Sigmoid colon (tissue), 6 donors: ENCODE measurements at regions not wholly inside any gene's neighbourhood (a gene's known extent, or its start where the extent isn't known, plus 50 kb on each side); places are given as distances from the start of the nearest gene placed in this dataset.

Experiments used
- DNase-seq: peaks from one replicate; pipeline ENCODE4 v3.0.0-alpha.2; 2019
- H3K27ac ChIP-seq, 4 donors: fragments of 200-600 bp; sonication (generic); one replicate each; pipeline ENCODE4 v1.5.1; 2016 to 2019; ENCODE audit warnings: mild to moderate bottlenecking in 1 of 4
- H3K27me3 ChIP-seq, 3 donors: fragments of 200-600 bp; sonication (generic); one replicate each; pipeline ENCODE4 v1.5.1; 2019; ENCODE audit warnings: mild to moderate bottlenecking in 1 of 3
- H3K36me3 ChIP-seq, 4 donors: fragments of 200-600 bp; sonication (generic); one replicate each; pipeline ENCODE4 v1.5.1; 2016 to 2019
- H3K4me1 ChIP-seq, 4 donors: fragments of 200-600 bp; sonication (generic); one replicate each; pipeline ENCODE4 v1.5.1; 2017 to 2019
- H3K4me3 ChIP-seq, 4 donors: fragments of 200-600 bp; sonication (generic); one replicate each; pipeline ENCODE4 v1.5.1; 2017 to 2019; ENCODE audit warnings: mild to moderate bottlenecking in 2 of 4, moderate library complexity in 1 of 4
- H3K9me3 ChIP-seq, 4 donors: fragments of 200-600 bp in 3 of 4; sonication (generic) in 3 of 4; one replicate each; pipeline versions ENCODE4 v1.5.1 to v1.6.1; 2013 to 2019
- CTCF ChIP-seq, 4 experiments: fragments of 450-650 bp in 3 of 4; fragments of 200-600 bp in 1 of 4; IDR thresholded peaks; one replicate each; pipeline ENCODE4 v1.5.1; 2016 to 2019; ENCODE audit warnings: antibody characterized with exemption in 4 of 4, mild to moderate bottlenecking in 3 of 4, moderate library complexity in 2 of 4
- EP300 ChIP-seq, 4 donors: sonication (generic); formaldehyde crosslinking; IDR thresholded peaks; one replicate each; pipeline ENCODE4 v1.6.1; 2017; ENCODE audit warnings: antibody characterized with exemption in 4 of 4
- POLR2A ChIP-seq, 2 donors: fragments of 450-650 bp; IDR thresholded peaks; one replicate each; pipeline ENCODE4 v1.6.1; 2016; ENCODE audit warnings: antibody characterized with exemption in 2 of 2, mild to moderate bottlenecking in 2 of 2, moderate library complexity in 2 of 2
- POLR2AphosphoS5 ChIP-seq, 4 donors: sonication (generic); formaldehyde crosslinking; IDR thresholded peaks; one replicate each; pipeline ENCODE4 v1.6.1; 2017; ENCODE audit warnings: antibody characterized with exemption in 4 of 4
- WGBS, 2 donors: extraction: QIAGEN DNeasy Blood & Tissue Kit; methylation state at CpG; one replicate each; pipeline ENCODE4 v1.1.7; 2013; 5-methylcytosine and 5-hydroxymethylcytosine counted together
- intact Hi-C: fragments of 100-400 bp; cut with DNase I; formaldehyde crosslinking; loops from one replicate; pipeline ENCODE4 v1.15.1; 2023
- donor health status: healthy with polysubstance abuse.
- donor health status: healthy.

- H3K36me3 ChIP-seq, result no peaks in the 10 kb centered on the region
- no peak for TF ChIP-seq POLR2AphosphoS5 (IDR thresholded peaks at IDR 0.05)
- TF ChIP-seq POLR2A (IDR thresholded peaks at IDR 0.05), result no peak
- no peak for TF ChIP-seq EP300 (IDR thresholded peaks at IDR 0.05)
- TF ChIP-seq CTCF (IDR thresholded peaks at IDR 0.05), result no peak
- no peak for DNase-seq
- intact Hi-C loops, result no loop called here
- H3K4me3 ChIP-seq, result no peak overlapping the region
- no peaks in the 10 kb centered on the region for H3K9me3 ChIP-seq
- no peaks in the 10 kb centered on the region for H3K4me1 ChIP-seq
- no peak overlapping the region for H3K27ac ChIP-seq
- H3K27me3 ChIP-seq, result no peaks in the 10 kb centered on the region
- WGBS, 2 donors, result 87 to 91% methylated on average over 1 of the region's 1 CpG
Measured at GRCh38 chr4:177740563-177740962, 298.3 kb upstream of the AGA start.

DNA sequence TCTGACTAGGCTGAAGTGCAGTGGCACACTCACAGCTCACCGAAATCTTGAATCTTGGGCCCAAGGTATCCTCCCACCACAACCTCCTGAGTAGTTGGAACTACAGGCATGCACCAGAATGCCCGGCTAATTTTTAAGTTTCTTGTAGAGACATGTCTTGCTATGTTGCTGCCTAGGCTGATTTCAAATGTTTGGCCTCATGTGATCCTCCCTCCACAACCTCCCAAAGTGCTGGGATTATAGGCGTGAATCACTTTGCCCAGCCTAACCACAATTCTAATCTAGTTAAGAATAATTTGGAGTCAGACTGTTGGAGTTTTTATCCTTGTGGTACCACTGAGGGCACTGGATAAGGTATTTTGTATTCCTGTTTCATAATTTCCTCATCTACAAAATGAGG, 317.5 kb upstream of the AGA start:
- no peaks in the 10 kb centered on the region for H3K9me3 ChIP-seq
- no peaks in the 10 kb centered on the region for H3K36me3 ChIP-seq
- TF ChIP-seq POLR2AphosphoS5 (IDR thresholded peaks at IDR 0.05), result no peak
- no peak for TF ChIP-seq POLR2A (IDR thresholded peaks at IDR 0.05)
- no peak for TF ChIP-seq CTCF (IDR thresholded peaks at IDR 0.05)
- no peak for TF ChIP-seq EP300 (IDR thresholded peaks at IDR 0.05)
- intact Hi-C loops, result no loop called here
- H3K27ac ChIP-seq, result no peak overlapping the region
- WGBS, 2 donors, result 93 to 96% methylated on average over 3 of the region's 3 CpGs
- no peak for DNase-seq
- H3K4me1 ChIP-seq, result no peaks in the 10 kb centered on the region
- no peak overlapping the region for H3K4me3 ChIP-seq
- no peaks in the 10 kb centered on the region for H3K27me3 ChIP-seq

GRCh38 chr4:177761692-177762091, 319.5 kb upstream of the AGA start:
- no peak for TF ChIP-seq CTCF (IDR thresholded peaks at IDR 0.05)
- TF ChIP-seq POLR2A (IDR thresholded peaks at IDR 0.05), result no peak
- no peak for TF ChIP-seq EP300 (IDR thresholded peaks at IDR 0.05)
- no peak for TF ChIP-seq POLR2AphosphoS5 (IDR thresholded peaks at IDR 0.05)
- 93 to 95% methylated on average over 12 of the region's 12 CpGs for WGBS, 2 donors
- no peak overlapping the region for H3K4me3 ChIP-seq
- H3K27ac ChIP-seq, result no peak overlapping the region
- H3K9me3 ChIP-seq, result no peaks in the 10 kb centered on the region
- no peaks in the 10 kb centered on the region for H3K27me3 ChIP-seq
- no peaks in the 10 kb centered on the region for H3K4me1 ChIP-seq
- DNase-seq, result no peak
- H3K36me3 ChIP-seq, result no peaks in the 10 kb centered on the region
- intact Hi-C loops, result no loop called here

DNA sequence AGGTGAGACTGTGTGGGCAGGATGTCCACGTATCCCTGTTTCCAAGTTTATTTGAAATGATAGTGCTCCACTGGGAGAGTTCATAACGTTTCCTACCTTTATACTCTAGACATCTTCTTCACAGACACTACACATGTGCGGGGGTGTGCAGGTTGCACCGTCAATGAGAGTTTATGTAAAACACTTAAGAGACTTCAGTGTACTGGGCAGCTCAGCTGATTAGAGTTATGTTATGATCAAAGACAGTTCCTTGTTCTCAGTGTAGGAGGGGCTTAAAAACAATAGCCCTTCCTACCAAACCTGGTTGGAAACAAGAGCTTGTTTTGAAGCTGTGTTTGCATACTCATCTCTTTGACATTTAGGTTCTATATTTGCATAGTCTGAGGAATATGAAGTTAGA, 326.9 kb upstream of the AGA start:
- intact Hi-C loops, result no loop called here
- Histone ChIP-seq H3K36me3 (no peaks in the 10 kb centered on the region), H3K27me3 (no peaks in the 10 kb centered on the region), H3K9me3 (no peaks in the 10 kb centered on the region), H3K27ac (no peak overlapping the region), H3K4me1 (no peaks in the 10 kb centered on the region), H3K4me3 (no peak overlapping the region)
- WGBS, 2 donors, result 81 to 82% methylated on average over 4 of the region's 4 CpGs
- TF ChIP-seq POLR2A (IDR thresholded peaks at IDR 0.05) (no peak), CTCF (IDR thresholded peaks at IDR 0.05) (no peak), EP300 (IDR thresholded peaks at IDR 0.05) (no peak), POLR2AphosphoS5 (IDR thresholded peaks at IDR 0.05) (no peak)
- no peak for DNase-seq

- H3K4me3 ChIP-seq, result no peak overlapping the region
- intact Hi-C loops, result no loop called here
- no peak for TF ChIP-seq CTCF (IDR thresholded peaks at IDR 0.05)
- no peak for TF ChIP-seq POLR2A (IDR thresholded peaks at IDR 0.05)
- no peak for TF ChIP-seq EP300 (IDR thresholded peaks at IDR 0.05)
- no peak for TF ChIP-seq POLR2AphosphoS5 (IDR thresholded peaks at IDR 0.05)
- H3K27ac ChIP-seq, result no peak overlapping the region
- WGBS, 2 donors, result 82 to 94% methylated on average over 2 of the region's 2 CpGs
- H3K27me3 ChIP-seq, result no peaks in the 10 kb centered on the region
- DNase-seq, result no peak
- H3K9me3 ChIP-seq, result no peaks in the 10 kb centered on the region
- no peaks in the 10 kb centered on the region for H3K36me3 ChIP-seq
- no peaks in the 10 kb centered on the region for H3K4me1 ChIP-seq
Measured at GRCh38 chr4:177770776-177771175, 328.5 kb upstream of the AGA start.
